Ammon's horn (tissue), 1 donor: ENCODE measurements at regions not wholly inside any gene's neighbourhood (a gene's known extent, or its start where the extent isn't known, plus 50 kb on each side); places are given as distances from the start of the nearest gene placed in this dataset.

Source experiments
- DNase-seq: peaks from one replicate; pipeline ENCODE4 v3.0.0-alpha.2; 2016; ENCODE audit warnings: low spot score

GRCh38 chr1:25056536-25056935 is 126.5 kb upstream of the RUNX3 start:
- no peak for DNase-seq

GRCh38 chr1:25055961-25056360 is 125.9 kb upstream of the RUNX3 start:
- DNase-seq: no peak

- no peak for DNase-seq
Measured at GRCh38 chr1:25055324-25055780, 125.3 kb upstream of the RUNX3 start.

- DNase-seq: no peak
Measured at GRCh38 chr1:25054526-25055323, 124.6 kb upstream of the RUNX3 start.

GRCh38 chr1:25053576-25054250 is 123.6 kb upstream of the RUNX3 start:
- no peak for DNase-seq

- no peak for DNase-seq
Measured at GRCh38 chr1:25051906-25052305, 121.8 kb upstream of the RUNX3 start.

GRCh38 chr1:25051504-25051903 is 121.4 kb upstream of the RUNX3 start:
- DNase-seq: no peak

GRCh38 chr1:25050165-25050564 is 120.1 kb upstream of the RUNX3 start:
- no peak for DNase-seq

- no peak for DNase-seq
Measured at GRCh38 chr1:25049190-25049589, 119.1 kb upstream of the RUNX3 start.

GRCh38 chr1:25048728-25049127 is 118.7 kb upstream of the RUNX3 start:
- DNase-seq: no peak

GRCh38 chr1:25047506-25048240 is 117.6 kb upstream of the RUNX3 start:
- no peak for DNase-seq

GRCh38 chr1:25046194-25046532 is 116.1 kb upstream of the RUNX3 start:
- DNase-seq: no peak

GRCh38 chr1:25045480-25046193 is 115.6 kb upstream of the RUNX3 start:
- no peak for DNase-seq

GRCh38 chr1:25043228-25043580 is 113.1 kb upstream of the RUNX3 start:
- DNase-seq: no peak

- no peak for DNase-seq
Measured at GRCh38 chr1:25042331-25043227, 112.5 kb upstream of the RUNX3 start.

GRCh38 chr1:25041916-25042315 is 111.8 kb upstream of the RUNX3 start:
- DNase-seq: no peak

GRCh38 chr1:25040122-25040685 is 110.1 kb upstream of the RUNX3 start:
- no peak for DNase-seq

GRCh38 chr1:25039229-25039628 is 109.2 kb upstream of the RUNX3 start:
- no peak for DNase-seq

GRCh38 chr1:25038699-25039098 is 108.6 kb upstream of the RUNX3 start:
- DNase-seq: no peak

GRCh38 chr1:25037174-25038074 is 107.3 kb upstream of the RUNX3 start:
- no peak for DNase-seq
